GM12875 (cell line): ENCODE measurements at regions not wholly inside any gene's neighbourhood (a gene's known extent, or its start where the extent isn't known, plus 50 kb on each side); places are given as distances from the start of the nearest gene placed in this dataset.
"Not testable (repeated sequence)": the region's sequence is repeated elsewhere in the genome, so short reads cannot be mapped to it uniquely, and the experiment has no call there.

Source experiments
- H3K4me3 ChIP-seq: one replicate; pipeline ENCODE4 v1.5.1; 2011; ENCODE audit warnings: low read depth, low read length, control low read depth
- TF ChIP-seq, protein P1 (sequence below): IDR thresholded peaks from 2 replicates; pipeline ENCODE4 v1.5.1; 2011; ENCODE audit warnings: low read depth, mild to moderate bottlenecking, control low read depth, inconsistent platforms, low read length, moderate library complexity, borderline replicate concordance; ENCODE audit not compliant: insufficient read depth

DNA sequence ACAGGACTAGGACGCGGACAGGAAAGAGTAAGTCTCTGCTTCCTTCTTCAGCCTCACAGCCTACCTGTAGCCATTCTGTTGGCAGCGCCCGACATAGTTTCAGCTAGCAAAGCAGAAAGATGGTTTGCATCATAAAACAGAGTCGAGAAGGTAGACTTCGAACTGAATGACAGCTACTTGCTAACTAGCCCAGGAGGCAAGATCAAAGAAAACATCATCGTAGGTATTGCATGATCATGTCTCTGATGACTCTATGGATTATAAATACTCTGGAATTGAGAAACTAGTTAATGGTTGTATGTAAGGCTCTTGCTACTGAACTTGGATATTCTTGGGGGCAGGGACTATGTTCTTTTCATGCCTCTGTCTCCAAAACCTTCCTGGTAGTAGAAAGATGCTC lies 333.1 kb upstream of the KLF3 start:
- TF ChIP-seq, protein P1, sequence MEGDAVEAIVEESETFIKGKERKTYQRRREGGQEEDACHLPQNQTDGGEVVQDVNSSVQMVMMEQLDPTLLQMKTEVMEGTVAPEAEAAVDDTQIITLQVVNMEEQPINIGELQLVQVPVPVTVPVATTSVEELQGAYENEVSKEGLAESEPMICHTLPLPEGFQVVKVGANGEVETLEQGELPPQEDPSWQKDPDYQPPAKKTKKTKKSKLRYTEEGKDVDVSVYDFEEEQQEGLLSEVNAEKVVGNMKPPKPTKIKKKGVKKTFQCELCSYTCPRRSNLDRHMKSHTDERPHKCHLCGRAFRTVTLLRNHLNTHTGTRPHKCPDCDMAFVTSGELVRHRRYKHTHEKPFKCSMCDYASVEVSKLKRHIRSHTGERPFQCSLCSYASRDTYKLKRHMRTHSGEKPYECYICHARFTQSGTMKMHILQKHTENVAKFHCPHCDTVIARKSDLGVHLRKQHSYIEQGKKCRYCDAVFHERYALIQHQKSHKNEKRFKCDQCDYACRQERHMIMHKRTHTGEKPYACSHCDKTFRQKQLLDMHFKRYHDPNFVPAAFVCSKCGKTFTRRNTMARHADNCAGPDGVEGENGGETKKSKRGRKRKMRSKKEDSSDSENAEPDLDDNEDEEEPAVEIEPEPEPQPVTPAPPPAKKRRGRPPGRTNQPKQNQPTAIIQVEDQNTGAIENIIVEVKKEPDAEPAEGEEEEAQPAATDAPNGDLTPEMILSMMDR = no peak
- H3K4me3 ChIP-seq = no peak overlapping the region

DNA sequence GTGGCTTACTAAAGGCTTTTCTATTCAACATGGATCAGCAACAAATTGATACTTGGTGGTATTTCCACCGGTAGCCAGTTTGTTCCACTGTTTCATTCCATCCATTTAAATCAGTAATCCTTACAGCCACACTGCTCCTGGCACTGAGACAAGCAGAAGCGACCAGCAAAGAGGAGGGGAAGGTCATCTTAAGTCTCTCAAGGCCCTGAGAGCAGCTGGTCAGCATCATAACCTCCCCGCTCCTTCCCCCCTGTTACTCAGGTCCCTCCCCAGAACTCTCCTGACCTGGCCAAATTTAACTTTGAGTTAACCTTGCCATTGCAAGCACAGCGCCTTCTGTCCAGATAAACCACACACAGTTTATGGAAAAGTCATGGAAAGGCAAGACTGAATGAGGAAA lies 331.3 kb upstream of the KLF3 start:
- TF ChIP-seq, protein P1 = no peak
- H3K4me3 ChIP-seq = no peak overlapping the region

DNA sequence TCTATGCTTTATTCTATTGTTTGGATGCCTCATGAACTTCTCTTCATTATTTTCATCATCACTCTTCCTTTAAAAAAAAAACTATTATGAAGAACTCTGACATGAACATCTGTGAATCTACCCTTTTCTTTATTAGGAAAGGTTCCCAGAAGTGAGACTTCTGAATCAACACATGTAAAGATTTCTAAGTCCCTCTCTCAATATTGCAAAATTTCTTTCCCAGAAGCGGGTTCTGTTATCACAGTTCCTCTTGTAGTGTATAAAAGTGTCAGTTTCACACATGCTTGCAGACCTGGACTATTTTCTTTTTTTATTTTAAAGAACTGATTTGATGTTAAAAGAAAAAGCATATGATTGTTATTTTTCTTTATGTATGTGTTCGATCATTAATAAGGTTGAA lies 330.8 kb upstream of the KLF3 start:
- TF ChIP-seq, protein P1 = no peak
- H3K4me3 ChIP-seq = no peak overlapping the region

DNA sequence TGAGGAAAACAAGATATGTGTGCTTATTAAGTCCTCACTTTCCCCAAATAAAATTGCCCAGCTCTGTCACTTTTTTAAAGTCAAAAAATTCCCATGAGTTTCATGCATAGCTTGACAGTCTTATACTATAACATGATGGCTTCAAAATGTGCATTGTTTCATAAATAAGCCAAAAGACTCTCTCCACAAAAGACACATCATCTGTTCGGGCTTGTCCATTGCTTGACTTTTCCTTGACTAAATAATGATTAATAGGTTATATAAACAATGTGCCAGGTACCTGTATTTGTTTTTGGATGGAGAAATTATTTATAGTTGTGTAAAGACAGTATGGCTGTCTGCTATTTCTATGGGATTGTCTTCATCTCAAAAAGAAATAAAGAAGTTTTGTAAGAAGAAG lies 329.2 kb upstream of the KLF3 start:
- TF ChIP-seq, protein P1 = no peak
- no peak overlapping the region for H3K4me3 ChIP-seq

DNA sequence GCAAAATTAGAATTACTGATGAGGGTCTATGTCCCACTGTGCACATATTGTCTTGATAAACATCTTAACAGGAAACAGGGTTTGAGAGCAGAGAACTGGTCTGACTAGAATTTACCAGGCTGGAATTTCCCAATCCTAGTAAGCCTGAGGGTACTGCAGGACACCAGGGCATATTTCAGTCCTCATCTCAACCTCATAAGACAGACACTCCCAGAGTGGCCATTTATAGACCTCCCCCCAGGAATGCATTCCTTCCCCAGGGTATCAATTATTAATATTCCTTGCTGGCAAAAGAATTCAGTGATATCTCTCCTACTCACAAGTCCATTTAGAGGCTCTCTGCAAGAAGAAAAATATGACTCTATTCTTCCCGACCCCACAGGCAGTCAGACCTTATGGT lies 325.1 kb upstream of the KLF3 start:
- not testable (repeated sequence) for H3K4me3 ChIP-seq

DNA sequence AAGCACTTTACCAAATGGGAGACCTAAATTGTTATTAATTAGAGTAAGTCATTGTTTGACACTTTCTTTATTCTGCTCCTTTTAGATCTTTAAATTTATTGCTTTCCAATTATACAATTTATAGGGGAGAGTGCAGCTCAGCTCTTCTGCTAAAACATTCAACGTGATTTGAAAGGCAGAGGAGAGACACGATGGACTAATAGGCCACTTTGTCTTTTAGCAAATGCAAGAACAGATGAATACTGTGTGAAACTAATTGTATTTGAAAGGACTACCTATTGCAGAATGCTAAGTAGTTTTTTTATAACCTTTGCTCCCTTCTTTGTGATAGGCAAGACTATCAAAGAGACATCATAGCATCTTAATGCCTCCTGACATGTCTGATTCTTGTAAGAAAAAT lies 320.4 kb upstream of the KLF3 start:
- TF ChIP-seq, protein P1 = no peak
- H3K4me3 ChIP-seq = no peak overlapping the region

DNA sequence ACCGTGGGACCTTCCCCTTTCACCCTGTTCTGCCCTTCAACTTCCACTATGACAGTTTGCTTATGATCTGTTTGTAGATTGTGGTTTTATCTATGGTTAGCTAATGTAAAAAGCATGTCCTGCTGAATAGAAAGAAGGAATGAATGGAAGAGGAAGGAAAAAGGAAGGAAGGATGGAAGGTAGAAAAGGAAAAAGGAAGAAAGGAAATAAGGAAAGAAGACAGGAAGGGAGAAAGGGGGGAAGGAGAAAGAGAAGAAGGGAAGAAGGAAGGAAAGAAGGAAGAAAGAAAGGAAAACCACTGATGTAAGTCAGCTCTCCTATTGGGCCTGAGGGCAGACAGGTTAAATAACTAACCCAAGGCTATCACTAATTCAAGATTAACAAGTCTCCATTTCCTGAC lies 319.1 kb upstream of the KLF3 start:
- H3K4me3 ChIP-seq = no peak overlapping the region
- TF ChIP-seq, protein P1 = no peak

DNA sequence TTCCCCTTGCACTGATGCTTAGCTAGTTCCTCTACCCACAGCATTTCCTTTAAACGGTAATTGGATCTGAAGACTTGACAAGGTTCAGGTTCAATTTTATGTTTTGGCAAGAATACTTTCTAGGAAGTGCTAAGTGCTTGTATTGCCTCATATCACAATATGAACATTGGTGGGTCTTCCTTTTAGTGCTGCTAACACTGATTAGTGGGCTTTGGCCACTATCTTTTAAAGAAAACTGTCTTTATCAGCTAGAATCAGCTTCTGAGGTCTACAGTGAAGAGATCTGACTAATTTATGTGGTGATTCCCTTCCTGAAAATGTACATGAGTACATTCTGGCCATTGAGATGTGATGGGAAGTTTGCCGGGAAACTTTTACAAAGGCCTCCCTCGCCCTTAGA lies 316.7 kb upstream of the KLF3 start:
- TF ChIP-seq, protein P1 = no peak
- H3K4me3 ChIP-seq = no peak overlapping the region
